Transverse colon (tissue), 4 donors: ENCODE measurements at regions not wholly inside any gene's neighbourhood (a gene's known extent, or its start where the extent isn't known, plus 50 kb on each side); places are given as distances from the start of the nearest gene placed in this dataset.

Experiments used
- DNase-seq: peaks from one replicate; pipeline ENCODE4 v3.0.0-alpha.2; 2019
- H3K27ac ChIP-seq, 4 donors: fragments of 200-600 bp; sonication (generic); 2 replicates each; pipeline ENCODE4 v1.5.1; 2016 to 2018; ENCODE audit warnings: inconsistent platforms in 4 of 4
- H3K27me3 ChIP-seq: fragments of 200-600 bp; sonication (generic); 2 replicates; pipeline ENCODE4 v1.5.1; 2017; ENCODE audit warnings: inconsistent platforms
- H3K36me3 ChIP-seq, 4 donors: fragments of 200-600 bp; sonication (generic); 2 replicates each; pipeline ENCODE4 v1.5.1; 2017 to 2019; ENCODE audit warnings: inconsistent platforms in 4 of 4
- H3K4me1 ChIP-seq, 4 donors: fragments of 200-600 bp; sonication (generic); 2 replicates each; pipeline ENCODE4 v1.5.1; 2017 to 2020; ENCODE audit warnings: inconsistent platforms in 4 of 4
- H3K4me3 ChIP-seq, 4 donors: fragments of 200-600 bp; sonication (generic); 1 replicate in 1 of 4; 2 replicates in 3 of 4; pipeline versions ENCODE4 v1.5.1 to v1.6.1; 2017 to 2019; ENCODE audit warnings: inconsistent platforms in 4 of 4
- H3K9me3 ChIP-seq, 2 donors: fragments of 200-600 bp; sonication (generic); 2 replicates each; pipeline ENCODE4 v1.5.1; 2017 to 2019; ENCODE audit warnings: inconsistent platforms in 2 of 2
- CTCF ChIP-seq, 5 experiments: fragments of 200-600 bp in 3 of 5; fragments of 450-650 bp in 2 of 5; sonication (generic) in 3 of 5; IDR thresholded peaks; 1 replicate in 2 of 5; 2 replicates in 3 of 5; pipeline ENCODE4 v1.5.1; 2016 to 2017; ENCODE audit warnings: antibody characterized with exemption in 5 of 5, inconsistent platforms in 3 of 5, mild to moderate bottlenecking in 2 of 5, moderate library complexity in 1 of 5
- EP300 ChIP-seq: sonication (generic); formaldehyde crosslinking; IDR thresholded peaks from one replicate; pipeline ENCODE4 v1.6.1; 2017; ENCODE audit warnings: antibody characterized with exemption, low read depth
- POLR2A ChIP-seq: fragments of 450-650 bp; IDR thresholded peaks from one replicate; pipeline ENCODE4 v1.6.1; 2016; ENCODE audit warnings: antibody characterized with exemption, mild to moderate bottlenecking, moderate library complexity
- POLR2AphosphoS5 ChIP-seq, 3 donors: sonication (generic); formaldehyde crosslinking; IDR thresholded peaks; one replicate each; pipeline ENCODE4 v1.6.1; 2016; ENCODE audit warnings: antibody characterized with exemption in 3 of 3
- WGBS, 2 donors: methylation state at CpG; one replicate each; pipeline ENCODE4 v1.1.5; 2018; ENCODE audit warnings: low coverage in 1 of 2; 5-methylcytosine and 5-hydroxymethylcytosine counted together
- in situ Hi-C, 4 donors: fragments of 200-750 bp; cut with MboI; loops; one replicate each; pipeline versions ENCODE4 v1.15.0 to v1.15.1; 2017; ENCODE audit warnings: low sequenced_read_pairs in 3 of 4, low pct_ligation_motif_present in 1 of 4, low pct_unique_long_range_greater_than_20kb in 1 of 4
- intact Hi-C: fragments of 100-400 bp; cut with DNase I; formaldehyde crosslinking; loops from one replicate; pipeline ENCODE4 v1.15.1; 2023; ENCODE audit warnings: low total_unique reads

GRCh38 chr10:128550045-128550444 lies 423.8 kb upstream of the MKI67 start:
- Histone ChIP-seq H3K36me3 (no peaks in the 10 kb centered on the region), H3K27me3 (no peaks in the 10 kb centered on the region), H3K4me1 (peaks cover 0 to 4% (median 0%) of the 10 kb centered on the region in 4 donors), H3K27ac (no peak overlapping the region), H3K4me3 (no peak overlapping the region), H3K9me3 (no peaks in the 10 kb centered on the region)
- intact Hi-C loops (no loop called here), in situ Hi-C loops (no loop called here)
- no peak for DNase-seq
- 86 to 93% methylated on average over 7 to 10 of the region's 10 CpGs for WGBS, 2 donors
- TF ChIP-seq CTCF (IDR thresholded peaks at IDR 0.05) (no peak), POLR2A (no peak), EP300 (no peak), POLR2AphosphoS5 (IDR thresholded peaks at IDR 0.05) (no peak)

GRCh38 chr10:128551475-128551874 lies 425.3 kb upstream of the MKI67 start:
- in situ Hi-C loops, result no loop called here
- TF ChIP-seq POLR2A, result no peak
- TF ChIP-seq EP300, result no peak
- TF ChIP-seq CTCF (IDR thresholded peaks at IDR 0.05), result no peak
- TF ChIP-seq POLR2AphosphoS5 (IDR thresholded peaks at IDR 0.05), result no peak
- DNase-seq, result no peak
- WGBS, 2 donors, result 84 to 85% methylated on average over 7 of the region's 7 CpGs
- Histone ChIP-seq H3K9me3 (no peaks in the 10 kb centered on the region), H3K4me3 (no peak overlapping the region), H3K4me1 (peaks cover 0 to 4% (median 0%) of the 10 kb centered on the region in 4 donors), H3K36me3 (no peaks in the 10 kb centered on the region), H3K27me3 (no peaks in the 10 kb centered on the region), H3K27ac (no peak overlapping the region)
- intact Hi-C loops, result no loop called here

GRCh38 chr10:128553755-128554154 lies 427.5 kb upstream of the MKI67 start:
- no peak overlapping the region for H3K27ac ChIP-seq
- peaks cover 0 to 4% (median 0%) of the 10 kb centered on the region in 4 donors for H3K4me1 ChIP-seq
- H3K4me3 ChIP-seq, result no peak overlapping the region
- 48 to 59% methylated on average over 2 of the region's 2 CpGs for WGBS, 2 donors
- H3K27me3 ChIP-seq, result no peaks in the 10 kb centered on the region
- no peaks in the 10 kb centered on the region for H3K9me3 ChIP-seq
- in situ Hi-C loops (no loop called here), intact Hi-C loops (no loop called here)
- DNase-seq, result no peak
- H3K36me3 ChIP-seq, result no peaks in the 10 kb centered on the region
- TF ChIP-seq EP300, result no peak
- TF ChIP-seq POLR2A, result no peak
- no peak for TF ChIP-seq POLR2AphosphoS5 (IDR thresholded peaks at IDR 0.05)
- TF ChIP-seq CTCF (IDR thresholded peaks at IDR 0.05), result no peak

GRCh38 chr10:128556182-128557110 lies 430.2 kb upstream of the MKI67 start:
- 57 to 79% methylated on average over 9 to 15 of the region's 15 CpGs for WGBS, 2 donors
- TF ChIP-seq POLR2AphosphoS5 (IDR thresholded peaks at IDR 0.05) (no peak), POLR2A (no peak), CTCF (IDR thresholded peaks at IDR 0.05) (no peak)
- H3K27me3 ChIP-seq, result no peaks in the 10 kb centered on the region
- no peak overlapping the region for H3K27ac ChIP-seq
- H3K9me3 ChIP-seq, result no peaks in the 10 kb centered on the region
- intact Hi-C loops (no loop called here), in situ Hi-C loops (no loop called here)
- no peak for DNase-seq
- no peaks in the 10 kb centered on the region for H3K36me3 ChIP-seq
- no peak overlapping the region for H3K4me3 ChIP-seq
- peaks cover 0 to 4% (median 0%) of the 10 kb centered on the region in 4 donors for H3K4me1 ChIP-seq
